Gastroesophageal sphincter (tissue), 4 donors: ENCODE measurements at regions not wholly inside any gene's neighbourhood (a gene's known extent, or its start where the extent isn't known, plus 50 kb on each side); places are given as distances from the start of the nearest gene placed in this dataset.
A peak's percentile ranks its signal among the peaks of the same experiment; 100 is the strongest.
"Not testable (repeated sequence)": the region's sequence is repeated elsewhere in the genome, so short reads cannot be mapped to it uniquely, and the experiment has no call there.

ENCODE experiments used
- ATAC-seq: fragments of 150-250 bp; one replicate; pipeline ENCODE4 v1.9.1; 2016; ENCODE audit warnings: mild to moderate bottlenecking, moderate library complexity
- H3K27ac ChIP-seq, 4 donors: fragments of 200-600 bp; sonication (generic) in 3 of 4; 1 replicate in 3 of 4; 2 replicates in 1 of 4; pipeline ENCODE4 v1.5.1; 2016 to 2019
- H3K27me3 ChIP-seq: fragments of 200-600 bp; sonication (generic); one replicate; pipeline ENCODE4 v1.5.1; 2019
- H3K36me3 ChIP-seq, 2 donors: fragments of 200-600 bp; sonication (generic); one replicate each; pipeline ENCODE4 v1.5.1; 2019; ENCODE audit warnings: control low read depth in 1 of 2
- H3K4me1 ChIP-seq, 3 donors: fragments of 200-600 bp; sonication (generic); 1 replicate in 2 of 3; 2 replicates in 1 of 3; pipeline ENCODE4 v1.5.1; 2016 to 2019; ENCODE audit warnings: control low read depth in 2 of 3
- H3K4me3 ChIP-seq, 2 donors: fragments of 200-600 bp; sonication (generic); one replicate each; pipeline ENCODE4 v1.5.1; 2019; ENCODE audit warnings: mild to moderate bottlenecking in 1 of 2, moderate library complexity in 1 of 2
- H3K9me3 ChIP-seq, 3 donors: fragments of 200-600 bp; sonication (generic); one replicate each; pipeline ENCODE4 v1.5.1; 2017 to 2019; ENCODE audit warnings: control low read depth in 2 of 3
- EP300 ChIP-seq: sonication (generic); formaldehyde crosslinking; IDR thresholded peaks from one replicate; pipeline ENCODE4 v1.6.1; 2017; ENCODE audit warnings: antibody characterized with exemption, mild to moderate bottlenecking
- POLR2A ChIP-seq, 2 donors: fragments of 450-650 bp; IDR thresholded peaks; one replicate each; pipeline ENCODE4 v1.6.1; 2017; ENCODE audit warnings: antibody characterized with exemption in 2 of 2, mild to moderate bottlenecking in 2 of 2, moderate library complexity in 1 of 2
- POLR2AphosphoS5 ChIP-seq: sonication (generic); formaldehyde crosslinking; IDR thresholded peaks from one replicate; pipeline ENCODE4 v1.6.1; 2017; ENCODE audit warnings: antibody characterized with exemption
- WGBS, 2 donors: methylation state at CpG; one replicate each; pipeline ENCODE4 v1.1.5; 2018; ENCODE audit warnings: low coverage in 1 of 2; 5-methylcytosine and 5-hydroxymethylcytosine counted together
- TF ChIP-seq, protein P1 (sequence below), 4 experiments: fragments of 200-600 bp in 2 of 4; fragments of 450-650 bp in 2 of 4; sonication (generic) in 1 of 4; IDR thresholded peaks; one replicate each; pipeline ENCODE4 v1.5.1; 2017 to 2019; ENCODE audit warnings: antibody characterized with exemption in 4 of 4, mild to moderate bottlenecking in 2 of 4, moderate library complexity in 2 of 4

- Histone ChIP-seq H3K27me3 (no peaks in the 10 kb centered on the region), H3K27ac (no peak overlapping the region), H3K9me3 (no peaks in the 10 kb centered on the region), H3K4me1 (no peaks in the 10 kb centered on the region), H3K4me3 (no peak overlapping the region), H3K36me3 (no peaks in the 10 kb centered on the region)
- 91% methylated on average over 3 of the region's 6 CpGs; no CpG with 5 or more reads in 1 of the 2 donors for WGBS, 2 donors
- ATAC-seq: peak; percentile 31
- TF ChIP-seq POLR2A (IDR thresholded peaks at IDR 0.05): no peak
- TF ChIP-seq POLR2AphosphoS5: no peak
- no peak for TF ChIP-seq EP300
- TF ChIP-seq, protein P1, sequence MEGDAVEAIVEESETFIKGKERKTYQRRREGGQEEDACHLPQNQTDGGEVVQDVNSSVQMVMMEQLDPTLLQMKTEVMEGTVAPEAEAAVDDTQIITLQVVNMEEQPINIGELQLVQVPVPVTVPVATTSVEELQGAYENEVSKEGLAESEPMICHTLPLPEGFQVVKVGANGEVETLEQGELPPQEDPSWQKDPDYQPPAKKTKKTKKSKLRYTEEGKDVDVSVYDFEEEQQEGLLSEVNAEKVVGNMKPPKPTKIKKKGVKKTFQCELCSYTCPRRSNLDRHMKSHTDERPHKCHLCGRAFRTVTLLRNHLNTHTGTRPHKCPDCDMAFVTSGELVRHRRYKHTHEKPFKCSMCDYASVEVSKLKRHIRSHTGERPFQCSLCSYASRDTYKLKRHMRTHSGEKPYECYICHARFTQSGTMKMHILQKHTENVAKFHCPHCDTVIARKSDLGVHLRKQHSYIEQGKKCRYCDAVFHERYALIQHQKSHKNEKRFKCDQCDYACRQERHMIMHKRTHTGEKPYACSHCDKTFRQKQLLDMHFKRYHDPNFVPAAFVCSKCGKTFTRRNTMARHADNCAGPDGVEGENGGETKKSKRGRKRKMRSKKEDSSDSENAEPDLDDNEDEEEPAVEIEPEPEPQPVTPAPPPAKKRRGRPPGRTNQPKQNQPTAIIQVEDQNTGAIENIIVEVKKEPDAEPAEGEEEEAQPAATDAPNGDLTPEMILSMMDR (IDR thresholded peaks at IDR 0.05): no peak
Observed at GRCh38 chr10:34957531-34957930, 132.6 kb downstream of the CUL2 start.

- no peaks in the 10 kb centered on the region for H3K4me1 ChIP-seq
- H3K27ac ChIP-seq: no peak overlapping the region
- H3K9me3 ChIP-seq: no peaks in the 10 kb centered on the region
- 90% methylated on average over 3 of the region's 3 CpGs; no CpG with 5 or more reads in 1 of the 2 donors for WGBS, 2 donors
- H3K27me3 ChIP-seq: no peaks in the 10 kb centered on the region
- H3K4me3 ChIP-seq: no peak overlapping the region
- TF ChIP-seq POLR2A (IDR thresholded peaks at IDR 0.05): no peak
- TF ChIP-seq POLR2AphosphoS5: no peak
- TF ChIP-seq, protein P1 (IDR thresholded peaks at IDR 0.05): no peak
- TF ChIP-seq EP300: no peak
- no peak for ATAC-seq
- H3K36me3 ChIP-seq: no peaks in the 10 kb centered on the region
Observed at GRCh38 chr10:34956756-34957155, 133.4 kb downstream of the CUL2 start.

GRCh38 chr10:34955391-34955790 is 134.8 kb downstream of the CUL2 start:
- H3K27ac ChIP-seq: no peak overlapping the region
- no peak for TF ChIP-seq EP300
- TF ChIP-seq, protein P1 (IDR thresholded peaks at IDR 0.05): no peak
- no peak for TF ChIP-seq POLR2A (IDR thresholded peaks at IDR 0.05)
- no peak for TF ChIP-seq POLR2AphosphoS5
- H3K9me3 ChIP-seq: no peaks in the 10 kb centered on the region
- H3K4me3 ChIP-seq: no peak overlapping the region
- H3K27me3 ChIP-seq: no peaks in the 10 kb centered on the region
- ATAC-seq: no peak
- 74 to 100% methylated on average over 1 to 2 of the region's 2 CpGs for WGBS, 2 donors
- no peaks in the 10 kb centered on the region for H3K36me3 ChIP-seq
- no peaks in the 10 kb centered on the region for H3K4me1 ChIP-seq

GRCh38 chr10:34954142-34954541 is 136.0 kb downstream of the CUL2 start:
- H3K4me3 ChIP-seq: no peak overlapping the region
- no peak for ATAC-seq
- H3K36me3 ChIP-seq: no peaks in the 10 kb centered on the region
- H3K27me3 ChIP-seq: no peaks in the 10 kb centered on the region
- no peak for TF ChIP-seq POLR2AphosphoS5
- TF ChIP-seq EP300: no peak
- TF ChIP-seq POLR2A (IDR thresholded peaks at IDR 0.05): no peak
- TF ChIP-seq, protein P1 (IDR thresholded peaks at IDR 0.05): no peak
- H3K4me1 ChIP-seq: no peaks in the 10 kb centered on the region
- 75 to 100% methylated on average over 1 to 4 of the region's 5 CpGs for WGBS, 2 donors
- no peak overlapping the region for H3K27ac ChIP-seq
- H3K9me3 ChIP-seq: no peaks in the 10 kb centered on the region

- not testable (repeated sequence) for H3K27me3 ChIP-seq, H3K4me3 ChIP-seq, H3K27ac ChIP-seq, H3K4me1 ChIP-seq, H3K9me3 ChIP-seq, ATAC-seq, H3K36me3 ChIP-seq
- 79 to 82% methylated on average over 7 to 8 of the region's 11 CpGs for WGBS, 2 donors
Observed at GRCh38 chr10:34951263-34951887, 136.3 kb upstream of the PARD3 start.

- H3K36me3 ChIP-seq, H3K4me3 ChIP-seq, H3K4me1 ChIP-seq, ATAC-seq, H3K27ac ChIP-seq, H3K27me3 ChIP-seq, H3K9me3 ChIP-seq: not testable (repeated sequence)
- 93 to 96% methylated on average over 8 to 9 of the region's 9 CpGs for WGBS, 2 donors
Observed at GRCh38 chr10:34945951-34946522, 130.9 kb upstream of the PARD3 start.
